ENCODE measurements at regions not wholly inside any gene's neighbourhood (a gene's known extent, or its start where the extent isn't known, plus 50 kb on each side); places are given as distances from the start of the nearest gene placed in this dataset.

GRCh38 chr5:124980163-124980941 lies 233.9 kb upstream of the ZNF608 start:
- TF ChIP-seq CBX5 (IDR thresholded peaks at IDR 0.05; ENCODE audit: low read depth), result 0 out of 2 replicates have a peak, but pooled peaks have one; percentile 43
- TF ChIP-seq REST (IDR thresholded peaks at IDR 0.05; ENCODE audit: low read depth, low read length), result no peak
- TF ChIP-seq CTCF (IDR thresholded peaks at IDR 0.05 in 2 of 3, conservative IDR thresholded peaks at IDR 0.05 in 1 of 3; ENCODE audit: control insufficient read depth in 2 of 3, extremely low read depth in 1 of 3, insufficient read depth in 1 of 3, low read depth in 3 of 3, low read length in 3 of 3), result no peak

All from GM12878 (cell line).